HEK293 (cell line): ENCODE measurements at regions not wholly inside any gene's neighbourhood (a gene's known extent, or its start where the extent isn't known, plus 50 kb on each side); places are given as distances from the start of the nearest gene placed in this dataset.
"Not testable (repeated sequence)": the region's sequence is repeated elsewhere in the genome, so short reads cannot be mapped to it uniquely, and the experiment has no call there.

Source experiments
- CTCF ChIA-PET: fragments of 350-600 bp; formaldehyde crosslinking; extraction: SDS; loops from one replicate; lab custom pipeline; 2021; ENCODE audit warnings: antibody characterized with exemption; lab: Yijun Ruan, JAX
- POLR2A ChIA-PET: fragments of 300-600 bp; formaldehyde crosslinking; extraction: SDS; loops from one replicate; lab custom pipeline; 2020; ENCODE audit warnings: antibody characterized with exemption, inconsistent platforms; lab: Yijun Ruan, JAX
- H3K27ac ChIP-seq: fragments of 200-500 bp; sonication (Bioruptor generic); 2 replicates; pipeline ENCODE4 v1.5.1; 2014; ENCODE audit warnings: low read depth, low read length, control low read depth, inconsistent platforms; ENCODE audit errors: extremely low read depth
- H3K36me3 ChIP-seq, 2 experiments: fragments of 200-500 bp in 1 of 2; sonication (Bioruptor generic) in 1 of 2; 1 replicate in 1 of 2; 2 replicates in 1 of 2; pipeline ENCODE4 v1.5.1; 2014 to 2017; ENCODE audit warnings: inconsistent platforms in 2 of 2, low read length in 2 of 2; ENCODE audit not compliant: control insufficient read depth in 2 of 2, insufficient read depth in 1 of 2
- H3K4me1 ChIP-seq: fragments of 200-500 bp; sonication (Bioruptor generic); 2 replicates; pipeline ENCODE4 v1.5.1; 2014; ENCODE audit warnings: mild to moderate bottlenecking, low read length, inconsistent platforms; ENCODE audit not compliant: control insufficient read depth, insufficient read depth
- H3K4me3 ChIP-seq: 2 replicates; pipeline ENCODE4 v1.5.1; 2011; ENCODE audit warnings: low read depth, mild to moderate bottlenecking, control low read depth, low read length, moderate library complexity
- H3K9me3 ChIP-seq: fragments of 200-500 bp; sonication (Bioruptor generic); 2 replicates; pipeline ENCODE4 v1.5.1; 2014; ENCODE audit warnings: low read depth, low read length, inconsistent platforms; ENCODE audit not compliant: control insufficient read depth, insufficient read depth
- FEZF1 ChIP-seq: fragments of 450-650 bp; formaldehyde crosslinking; IDR thresholded peaks from 2 replicates; pipeline ENCODE4 v1.5.1; 2016; ENCODE audit warnings: missing biosample characterization, missing genetic modification characterization
- GLIS1 ChIP-seq: fragments of 450-650 bp; formaldehyde crosslinking; IDR thresholded peaks from 2 replicates; pipeline ENCODE4 v1.5.1; 2016; ENCODE audit warnings: missing biosample characterization, missing genetic modification characterization
- IKZF3 ChIP-seq: fragments of 450-650 bp; IDR thresholded peaks from 2 replicates; pipeline ENCODE4 v1.5.0; 2018; ENCODE audit warnings: missing biosample characterization, mild to moderate bottlenecking, missing genetic modification characterization, moderate library complexity
- SALL2 ChIP-seq: fragments of 450-650 bp; formaldehyde crosslinking; IDR thresholded peaks from 2 replicates; pipeline ENCODE4 v1.5.0; 2017; ENCODE audit warnings: missing biosample characterization, mild to moderate bottlenecking, missing genetic modification characterization, borderline replicate concordance
- SP7 ChIP-seq: fragments of 450-650 bp; formaldehyde crosslinking; IDR thresholded peaks from 2 replicates; pipeline ENCODE4 v1.5.1; 2016; ENCODE audit warnings: missing biosample characterization, missing genetic modification characterization
- TCF7L2 ChIP-seq: IDR thresholded peaks from 2 replicates; pipeline ENCODE4 v1.6.1; 2011; ENCODE audit warnings: low read depth, mild to moderate bottlenecking, inconsistent platforms, low read length, moderate library complexity, borderline replicate concordance
- ZBTB8A ChIP-seq: fragments of 450-650 bp; formaldehyde crosslinking; IDR thresholded peaks from 2 replicates; pipeline ENCODE4 v1.5.1; 2016; ENCODE audit warnings: missing biosample characterization, missing genetic modification characterization
- ZIC2 ChIP-seq: fragments of 450-650 bp; formaldehyde crosslinking; IDR thresholded peaks from 2 replicates; pipeline ENCODE4 v1.5.1; 2016; ENCODE audit warnings: missing biosample characterization, missing genetic modification characterization
- ZNF169 ChIP-seq: fragments of 450-650 bp; formaldehyde crosslinking; IDR thresholded peaks from 2 replicates; pipeline ENCODE4 v1.5.1; 2016; ENCODE audit warnings: missing biosample characterization, missing genetic modification characterization
- ZNF221 ChIP-seq: fragments of 450-650 bp; formaldehyde crosslinking; IDR thresholded peaks from 2 replicates; pipeline ENCODE4 v1.5.1; 2017; ENCODE audit warnings: missing biosample characterization, missing genetic modification characterization, borderline replicate concordance
- ZNF24 ChIP-seq: fragments of 450-650 bp; formaldehyde crosslinking; IDR thresholded peaks from 2 replicates; pipeline ENCODE4 v1.5.1; 2016; ENCODE audit warnings: missing biosample characterization, missing genetic modification characterization
- ZNF37A ChIP-seq: fragments of 450-650 bp; IDR thresholded peaks from 2 replicates; pipeline ENCODE4 v1.5.1; 2018; ENCODE audit warnings: missing biosample characterization, missing genetic modification characterization
- ZNF530 ChIP-seq: fragments of 450-650 bp; formaldehyde crosslinking; IDR thresholded peaks from 2 replicates; pipeline ENCODE4 v1.5.1; 2016; ENCODE audit warnings: low read depth, missing biosample characterization, missing genetic modification characterization
- ZNF561 ChIP-seq: fragments of 450-650 bp; IDR thresholded peaks from 2 replicates; pipeline ENCODE4 v1.5.1; 2018; ENCODE audit warnings: missing biosample characterization, missing genetic modification characterization, borderline replicate concordance
- ZNF677 ChIP-seq: fragments of 450-650 bp; IDR thresholded peaks from 2 replicates; pipeline ENCODE4 v1.5.0; 2018; ENCODE audit warnings: missing biosample characterization, mild to moderate bottlenecking, missing genetic modification characterization, moderate library complexity
- ZNF843 ChIP-seq: fragments of 450-650 bp; formaldehyde crosslinking; IDR thresholded peaks from 2 replicates; pipeline ENCODE4 v1.5.1; 2016; ENCODE audit warnings: missing biosample characterization, missing genetic modification characterization
- TF ChIP-seq, protein P1 (sequence below): fragments of 450-650 bp; IDR thresholded peaks from 2 replicates; pipeline ENCODE4 v1.5.1; 2018; ENCODE audit warnings: missing biosample characterization, mild to moderate bottlenecking, missing genetic modification characterization
- TF ChIP-seq, protein P2 (sequence below): fragments of 450-650 bp; formaldehyde crosslinking; IDR thresholded peaks from 2 replicates; pipeline ENCODE4 v1.5.1; 2017; ENCODE audit warnings: missing biosample characterization, missing genetic modification characterization
- TF ChIP-seq, protein P3 (sequence below): fragments of 450-650 bp; formaldehyde crosslinking; IDR thresholded peaks from 2 replicates; pipeline ENCODE4 v1.5.1; 2016; ENCODE audit warnings: missing biosample characterization, missing genetic modification characterization

DNA sequence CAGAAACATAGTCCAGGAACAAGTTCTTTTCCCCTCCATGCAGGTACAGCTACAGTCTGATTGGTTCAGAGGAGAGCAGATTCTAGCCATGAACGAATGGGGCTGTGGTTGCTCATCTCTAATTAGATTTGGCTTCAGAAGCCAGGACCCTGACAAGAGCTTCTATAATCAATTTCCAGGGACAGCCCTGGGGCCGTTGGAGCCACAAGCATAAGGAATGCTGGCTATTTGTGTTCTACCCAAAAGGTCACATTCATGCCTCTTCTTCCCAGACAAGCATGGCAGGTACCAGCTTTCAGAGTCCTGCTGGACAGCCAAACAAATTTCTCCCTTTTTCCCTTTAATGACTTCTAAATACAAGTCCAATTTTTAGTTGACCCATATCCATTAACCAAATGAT is 215.5 kb upstream of the LRTM1 start (continued):
- no peak for TF ChIP-seq ZNF169 (tag by site-specific recombination)
- no peak for TF ChIP-seq ZNF530

DNA sequence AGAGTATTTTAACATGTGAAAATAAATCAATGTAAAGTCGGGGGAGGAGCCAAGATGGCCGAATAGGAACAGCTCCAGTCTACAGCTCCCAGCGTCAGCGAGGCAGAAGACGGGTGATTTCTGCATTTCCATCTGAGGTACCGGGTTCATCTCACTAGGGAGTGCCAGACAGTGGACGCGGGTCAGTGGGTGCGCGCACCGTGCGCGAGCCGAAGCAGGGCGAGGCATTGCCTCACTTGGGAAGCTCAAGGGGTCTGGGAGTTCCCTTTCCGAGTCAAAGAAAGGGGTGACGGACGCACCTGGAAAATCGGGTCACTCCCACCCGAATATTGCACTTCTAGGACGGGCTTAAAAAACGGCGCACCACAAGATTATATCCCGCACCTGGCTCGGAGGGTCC is 208.4 kb upstream of the LRTM1 start:
- H3K36me3 ChIP-seq, CTCF ChIA-PET, POLR2A ChIA-PET, H3K9me3 ChIP-seq, H3K4me3 ChIP-seq, H3K27ac ChIP-seq, H3K4me1 ChIP-seq: not testable (repeated sequence)

DNA sequence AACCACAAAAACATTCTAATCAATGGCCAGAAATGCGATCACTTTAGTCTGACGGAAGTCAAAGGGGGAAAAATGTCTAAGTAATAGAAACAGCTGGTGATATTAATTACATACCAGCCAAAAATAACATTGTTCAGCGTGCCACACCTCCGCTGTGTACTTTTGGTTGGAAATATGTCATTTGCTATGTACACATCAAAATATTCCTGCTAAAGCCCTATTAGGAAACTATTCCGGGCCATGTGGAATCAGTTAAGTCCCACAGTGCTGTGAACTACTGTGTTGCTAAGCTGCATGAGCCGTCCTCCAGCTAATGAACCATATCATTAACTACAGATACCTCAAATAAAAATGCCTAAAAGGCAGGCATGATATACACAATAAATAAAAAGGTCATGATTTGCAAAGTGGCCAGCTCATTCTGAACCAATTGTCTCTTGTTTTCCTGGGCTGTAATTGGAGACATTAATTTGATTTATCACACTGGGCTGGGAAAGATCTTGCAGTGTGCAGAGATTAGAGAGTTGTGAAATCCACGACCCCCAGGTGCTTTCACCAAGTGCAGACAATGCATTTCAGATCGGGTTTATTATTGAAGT is 200.5 kb upstream of the LRTM1 start:
- H3K9me3 ChIP-seq, result no peaks in the 10 kb centered on the region
- H3K36me3 ChIP-seq, result no peaks in the 10 kb centered on the region
- TF ChIP-seq, protein P1, sequence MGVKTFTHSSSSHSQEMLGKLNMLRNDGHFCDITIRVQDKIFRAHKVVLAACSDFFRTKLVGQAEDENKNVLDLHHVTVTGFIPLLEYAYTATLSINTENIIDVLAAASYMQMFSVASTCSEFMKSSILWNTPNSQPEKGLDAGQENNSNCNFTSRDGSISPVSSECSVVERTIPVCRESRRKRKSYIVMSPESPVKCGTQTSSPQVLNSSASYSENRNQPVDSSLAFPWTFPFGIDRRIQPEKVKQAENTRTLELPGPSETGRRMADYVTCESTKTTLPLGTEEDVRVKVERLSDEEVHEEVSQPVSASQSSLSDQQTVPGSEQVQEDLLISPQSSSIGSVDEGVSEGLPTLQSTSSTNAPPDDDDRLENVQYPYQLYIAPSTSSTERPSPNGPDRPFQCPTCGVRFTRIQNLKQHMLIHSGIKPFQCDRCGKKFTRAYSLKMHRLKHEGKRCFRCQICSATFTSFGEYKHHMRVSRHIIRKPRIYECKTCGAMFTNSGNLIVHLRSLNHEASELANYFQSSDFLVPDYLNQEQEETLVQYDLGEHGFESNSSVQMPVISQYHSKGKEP (tag by site-specific recombination), result 0 out of 2 replicates have a peak, but pooled peaks have one; percentile 20
- TF ChIP-seq GLIS1 (tag by site-specific recombination) (peak; percentile 52), ZNF221 (tag by site-specific recombination) (no peak), ZIC2 (tag by site-specific recombination) (peak; percentile 77), ZNF677 (tag by site-specific recombination) (no peak), SALL2 (tag by site-specific recombination) (no peak), IKZF3 (tag by site-specific recombination) (peak; percentile 29; the same call in 1 of the 2 replicates), ZNF37A (tag by site-specific recombination) (no peak), ZNF24 (tag by site-specific recombination) (no peak), FEZF1 (tag by site-specific recombination) (peak; percentile 85), ZNF843 (tag by site-specific recombination) (peak; percentile 28; the same call in 1 of the 2 replicates), SP7 (tag by site-specific recombination) (peak; percentile 40; the same call in 1 of the 2 replicates), TCF7L2 (0 out of 2 replicates have a peak, but pooled peaks have one; percentile 42), ZBTB8A (tag by site-specific recombination) (0 out of 2 replicates have a peak, but pooled peaks have one; percentile 20), ZNF561 (tag by site-specific recombination) (no peak)
- TF ChIP-seq, protein P2, sequence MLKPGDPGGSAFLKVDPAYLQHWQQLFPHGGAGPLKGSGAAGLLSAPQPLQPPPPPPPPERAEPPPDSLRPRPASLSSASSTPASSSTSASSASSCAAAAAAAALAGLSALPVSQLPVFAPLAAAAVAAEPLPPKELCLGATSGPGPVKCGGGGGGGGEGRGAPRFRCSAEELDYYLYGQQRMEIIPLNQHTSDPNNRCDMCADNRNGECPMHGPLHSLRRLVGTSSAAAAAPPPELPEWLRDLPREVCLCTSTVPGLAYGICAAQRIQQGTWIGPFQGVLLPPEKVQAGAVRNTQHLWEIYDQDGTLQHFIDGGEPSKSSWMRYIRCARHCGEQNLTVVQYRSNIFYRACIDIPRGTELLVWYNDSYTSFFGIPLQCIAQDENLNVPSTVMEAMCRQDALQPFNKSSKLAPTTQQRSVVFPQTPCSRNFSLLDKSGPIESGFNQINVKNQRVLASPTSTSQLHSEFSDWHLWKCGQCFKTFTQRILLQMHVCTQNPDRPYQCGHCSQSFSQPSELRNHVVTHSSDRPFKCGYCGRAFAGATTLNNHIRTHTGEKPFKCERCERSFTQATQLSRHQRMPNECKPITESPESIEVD (tag by site-specific recombination), result peak; percentile 56
- TF ChIP-seq, protein P3, sequence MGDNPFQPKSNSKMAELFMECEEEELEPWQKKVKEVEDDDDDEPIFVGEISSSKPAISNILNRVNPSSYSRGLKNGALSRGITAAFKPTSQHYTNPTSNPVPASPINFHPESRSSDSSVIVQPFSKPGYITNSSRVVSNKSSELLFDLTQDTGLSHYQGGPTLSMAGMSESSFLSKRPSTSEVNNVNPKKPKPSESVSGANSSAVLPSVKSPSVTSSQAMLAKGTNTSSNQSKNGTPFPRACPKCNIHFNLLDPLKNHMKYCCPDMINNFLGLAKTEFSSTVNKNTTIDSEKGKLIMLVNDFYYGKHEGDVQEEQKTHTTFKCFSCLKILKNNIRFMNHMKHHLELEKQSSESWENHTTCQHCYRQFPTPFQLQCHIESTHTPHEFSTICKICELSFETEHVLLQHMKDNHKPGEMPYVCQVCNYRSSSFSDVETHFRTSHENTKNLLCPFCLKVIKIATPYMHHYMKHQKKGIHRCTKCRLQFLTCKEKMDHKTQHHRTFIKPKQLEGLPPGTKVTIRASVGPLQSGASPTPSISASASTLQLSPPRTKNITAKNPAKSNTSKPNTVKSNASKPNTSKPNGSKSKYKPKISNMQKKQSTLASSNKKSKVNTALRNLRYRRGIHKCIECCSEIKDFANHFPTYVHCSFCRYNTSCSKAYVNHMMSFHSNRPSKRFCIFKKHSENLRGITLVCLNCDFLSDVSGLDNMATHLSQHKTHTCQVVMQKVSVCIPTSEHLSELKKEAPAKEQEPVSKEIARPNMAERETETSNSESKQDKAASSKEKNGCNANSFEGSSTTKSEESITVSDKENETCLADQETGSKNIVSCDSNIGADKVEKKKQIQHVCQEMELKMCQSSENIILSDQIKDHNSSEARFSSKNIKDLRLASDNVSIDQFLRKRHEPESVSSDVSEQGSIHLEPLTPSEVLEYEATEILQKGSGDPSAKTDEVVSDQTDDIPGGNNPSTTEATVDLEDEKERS (tag by site-specific recombination), result no peak
- peaks cover 8% of the 10 kb centered on the region for H3K4me1 ChIP-seq
- ChIA-PET POLR2A (no interaction called here), CTCF (no interaction called here)
- H3K4me3 ChIP-seq, result no peak overlapping the region
- H3K27ac ChIP-seq, result no peak overlapping the region
